Natural killer cell treated with Interleukin-12 subunit alpha and Interleukin-12 subunit beta and Interleukin-15 and Interleukin-18, amount 100 ng/mL, for 72 hours (primary cell): ENCODE measurements at regions not wholly inside any gene's neighbourhood (a gene's known extent, or its start where the extent isn't known, plus 50 kb on each side); places are given as distances from the start of the nearest gene placed in this dataset.

Experiments used
- ATAC-seq, 2 donors: fragments of 150-1000 bp; cut with Tn5 transposase in 1 of 2; sonication (Bioruptor Pico), chemical (Tn5 transposase) in 1 of 2; 2 replicates each; pipeline ENCODE4 v1.10.0; 2021
- DNase-seq: peaks from one replicate; pipeline ENCODE4 v3.0.0; 2022; ENCODE audit warnings: low spot score
- H3K27ac Mint-ChIP-seq, 2 donors: 1 replicate in 1 of 2; 2 replicates in 1 of 2; pipeline ENCODE4 v1.8.0; 2022; ENCODE audit warnings: mixed read lengths in 2 of 2, mild to moderate bottlenecking in 1 of 2, moderate library complexity in 1 of 2
- H3K27me3 Mint-ChIP-seq, 2 donors: 1 replicate in 1 of 2; 2 replicates in 1 of 2; pipeline ENCODE4 v1.8.0; 2022; ENCODE audit warnings: mixed read lengths in 2 of 2
- H3K36me3 Mint-ChIP-seq: one replicate; pipeline ENCODE4 v1.8.0; 2022; ENCODE audit warnings: mixed read lengths
- H3K4me1 Mint-ChIP-seq, 2 donors: 1 replicate in 1 of 2; 2 replicates in 1 of 2; pipeline ENCODE4 v1.8.0; 2022; ENCODE audit warnings: low read depth in 2 of 2, mixed read lengths in 2 of 2, mild to moderate bottlenecking in 1 of 2
- H3K4me3 Mint-ChIP-seq: one replicate; pipeline ENCODE4 v1.8.0; 2022; ENCODE audit warnings: mixed read lengths
- H3K9me3 Mint-ChIP-seq: 2 replicates; pipeline ENCODE4 v1.8.0; 2022; ENCODE audit warnings: mixed read lengths

GRCh38 chrX:40170830-40171512 lies 73.2 kb upstream of the BCOR start:
- peaks cover 32 to 36% of the 10 kb centered on the region in 2 donors for H3K4me1 Mint-ChIP-seq
- H3K27me3 Mint-ChIP-seq = peaks cover 0 to 13% of the 10 kb centered on the region in 2 donors
- ATAC-seq (no peak), DNase-seq (no peak)
- H3K36me3 Mint-ChIP-seq = no peaks in the 10 kb centered on the region
- no peaks in the 10 kb centered on the region for H3K9me3 Mint-ChIP-seq
- peak overlapping the region; percentile 76 for H3K4me3 Mint-ChIP-seq
- H3K27ac Mint-ChIP-seq = peak overlapping the region; percentile 12 to 44

DNA sequence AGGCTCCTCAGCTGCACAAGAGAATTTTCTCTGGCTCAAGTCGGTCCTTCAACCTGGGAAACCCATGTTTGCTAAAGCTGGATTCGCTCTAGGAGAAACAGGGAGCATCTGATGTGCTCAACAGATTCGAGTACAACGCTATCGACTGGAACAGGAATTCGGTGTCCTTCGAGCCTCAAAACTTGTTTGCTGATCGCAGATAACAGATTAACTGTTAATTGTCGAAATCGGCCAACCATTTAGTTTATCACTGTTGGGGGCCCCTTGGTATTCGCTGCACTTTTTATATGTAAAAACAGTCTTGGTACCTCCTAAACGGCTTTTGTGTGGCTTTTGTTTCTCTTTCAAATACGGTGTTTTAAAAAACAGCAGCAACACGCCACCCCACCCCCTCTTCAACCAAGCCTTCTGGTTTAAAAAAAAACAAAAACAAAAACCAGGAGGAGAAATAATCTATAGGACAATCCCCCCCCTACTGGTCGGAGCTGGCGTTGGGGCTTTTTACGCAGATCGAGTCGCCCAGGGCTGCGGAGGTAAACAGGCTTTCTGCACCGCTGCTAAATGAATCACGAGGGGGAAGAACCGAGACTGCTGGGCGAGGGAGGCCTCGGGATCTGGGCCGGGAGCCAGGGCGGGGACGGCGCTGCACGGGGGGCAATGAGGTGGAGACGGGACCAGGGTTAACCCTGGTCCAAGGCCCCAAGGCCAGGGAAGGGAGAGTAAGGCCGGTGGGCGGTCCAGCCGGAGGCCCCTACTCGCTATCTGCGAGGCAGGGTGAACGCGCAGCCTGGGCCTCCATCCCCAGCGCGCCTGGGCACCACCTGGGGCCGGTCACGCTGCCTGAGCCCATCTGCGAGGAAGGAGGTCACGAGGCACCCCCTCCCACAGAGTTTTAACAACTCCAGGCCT lies 71.7 kb upstream of the BCOR start:
- H3K9me3 Mint-ChIP-seq = no peaks in the 10 kb centered on the region
- peak overlapping the region; percentile 76 for H3K4me3 Mint-ChIP-seq
- H3K4me1 Mint-ChIP-seq = peaks cover 28 to 37% of the 10 kb centered on the region in 2 donors
- H3K27me3 Mint-ChIP-seq = peaks cover 0 to 24% of the 10 kb centered on the region in 2 donors
- H3K27ac Mint-ChIP-seq = peak overlapping the region in 1 of 2 donors; percentile 12
- ATAC-seq (peak; percentile 82 to 85), DNase-seq (peak; percentile 74)
- H3K36me3 Mint-ChIP-seq = no peaks in the 10 kb centered on the region

DNA sequence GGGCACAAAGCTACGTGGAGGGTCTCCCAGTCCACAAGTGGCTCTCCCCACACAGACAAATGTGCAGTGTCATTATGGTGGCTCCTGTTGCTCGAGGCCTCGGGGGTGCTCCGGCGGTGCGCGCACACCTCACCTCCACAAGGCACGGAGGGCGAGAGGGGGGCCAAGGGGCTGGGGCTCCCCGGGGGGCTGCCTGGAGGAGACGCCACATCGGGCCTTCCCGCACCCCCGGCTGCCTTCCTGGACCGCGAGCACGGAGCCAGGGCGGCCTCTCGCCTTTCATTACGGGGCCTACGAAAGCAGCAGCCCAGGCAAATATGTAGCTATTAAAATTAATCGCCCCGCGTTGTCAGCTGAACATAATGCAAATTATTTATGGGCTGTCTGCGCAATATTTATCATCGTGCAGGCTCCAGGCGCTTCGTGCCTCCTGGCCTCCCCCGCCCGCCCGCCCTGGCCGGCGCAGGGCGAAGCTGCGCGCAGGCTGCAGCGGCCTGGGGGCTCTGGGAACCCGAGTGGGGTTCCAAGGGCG lies 70.8 kb upstream of the BCOR start:
- Mint-ChIP-seq H3K9me3 (no peaks in the 10 kb centered on the region), H3K4me3 (peak overlapping the region; percentile 67), H3K27ac (no peak overlapping the region), H3K27me3 (peaks cover 0 to 25% of the 10 kb centered on the region in 2 donors), H3K36me3 (no peaks in the 10 kb centered on the region), H3K4me1 (peaks cover 24 to 32% of the 10 kb centered on the region in 2 donors)
- DNase-seq (no peak), ATAC-seq (no peak)

DNA sequence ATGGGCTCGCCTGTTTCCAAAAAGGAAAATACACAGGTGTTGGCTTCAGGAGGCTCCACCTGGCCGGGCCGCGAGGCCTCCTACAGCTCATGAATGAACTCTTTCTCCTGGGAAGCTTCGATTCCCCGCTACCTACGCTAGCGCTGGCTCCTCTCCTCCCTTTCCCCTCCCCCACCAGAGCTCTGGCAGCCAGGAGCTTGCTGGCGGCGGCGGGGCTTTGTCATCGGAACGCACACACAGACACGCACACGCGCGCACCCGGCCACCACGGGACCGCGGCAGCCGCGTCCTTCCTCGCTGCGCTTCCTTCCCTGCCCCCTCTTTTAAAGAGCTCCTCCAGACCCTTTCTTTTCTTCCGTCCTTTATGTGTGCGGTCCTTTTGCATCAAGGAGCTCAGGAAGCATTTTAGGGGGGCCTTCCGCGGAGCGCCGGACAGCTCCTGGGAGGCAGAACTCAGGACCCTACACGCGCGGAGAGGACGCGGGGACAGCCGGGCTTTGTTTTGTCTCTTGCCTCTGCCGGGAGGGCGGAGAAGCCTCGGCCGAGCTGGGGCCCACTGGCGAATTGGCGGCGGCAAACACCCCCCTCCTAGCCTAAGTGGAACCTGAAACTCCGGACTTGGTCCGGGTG lies 70.2 kb upstream of the BCOR start:
- H3K4me1 Mint-ChIP-seq = peaks cover 19 to 28% of the 10 kb centered on the region in 2 donors
- no peak for DNase-seq

DNA sequence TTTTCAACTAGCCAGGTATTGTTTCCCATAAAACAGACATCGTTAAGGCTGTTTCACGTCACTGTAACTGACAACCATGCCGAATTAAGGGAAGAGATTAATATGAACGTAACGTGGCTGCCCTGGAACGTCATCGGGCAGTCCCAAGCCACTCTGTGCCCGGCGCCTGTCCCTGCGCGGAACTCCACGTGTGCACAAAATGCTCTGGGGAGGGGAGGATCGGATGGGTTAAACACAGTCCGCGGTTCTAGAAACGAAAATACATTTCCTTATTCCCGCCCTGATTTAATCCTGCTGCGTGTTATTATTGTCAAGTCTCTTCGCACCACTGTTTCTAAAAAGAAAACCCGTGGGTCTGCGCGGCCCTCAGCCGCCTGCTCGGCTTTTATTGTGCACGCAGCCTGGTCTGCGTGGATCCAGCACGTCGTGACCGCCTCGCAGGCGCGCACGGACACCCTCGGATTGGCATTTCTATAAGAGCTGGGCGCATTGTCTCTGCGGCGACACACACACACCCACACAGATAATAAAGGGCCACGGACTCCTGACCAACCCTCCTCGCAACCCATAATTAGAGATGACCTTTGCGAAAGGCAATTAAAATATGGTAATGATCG lies 69.6 kb upstream of the BCOR start:
- H3K4me3 Mint-ChIP-seq = peak overlapping the region; percentile 67
- no peak for ATAC-seq
- H3K9me3 Mint-ChIP-seq = no peaks in the 10 kb centered on the region

More for the DNA sequence above, 70.2 kb upstream of the BCOR start:
- Mint-ChIP-seq H3K36me3 (no peaks in the 10 kb centered on the region), H3K27ac (no peak overlapping the region), H3K27me3 (peaks cover 0 to 22% of the 10 kb centered on the region in 2 donors), H3K4me3 (peak overlapping the region; percentile 67), H3K9me3 (no peaks in the 10 kb centered on the region)
- ATAC-seq = no peak

GRCh38 chrX:40166582-40166981 lies 68.8 kb upstream of the BCOR start:
- Mint-ChIP-seq H3K9me3 (no peaks in the 10 kb centered on the region), H3K27me3 (peaks cover 0 to 20% of the 10 kb centered on the region in 2 donors), H3K4me1 (peaks cover 17 to 25% of the 10 kb centered on the region in 2 donors), H3K27ac (peak overlapping the region in 1 of 2 donors; percentile 17), H3K36me3 (no peaks in the 10 kb centered on the region), H3K4me3 (peak overlapping the region; percentile 67)
- ATAC-seq = no peak
- no peak for DNase-seq

More for the DNA sequence above, 69.6 kb upstream of the BCOR start:
- peaks cover 17 to 25% of the 10 kb centered on the region in 2 donors for H3K4me1 Mint-ChIP-seq
- DNase-seq = no peak
- H3K27me3 Mint-ChIP-seq = peaks cover 0 to 20% of the 10 kb centered on the region in 2 donors
- peak overlapping the region in 1 of 2 donors; percentile 17 for H3K27ac Mint-ChIP-seq
- no peaks in the 10 kb centered on the region for H3K36me3 Mint-ChIP-seq

DNA sequence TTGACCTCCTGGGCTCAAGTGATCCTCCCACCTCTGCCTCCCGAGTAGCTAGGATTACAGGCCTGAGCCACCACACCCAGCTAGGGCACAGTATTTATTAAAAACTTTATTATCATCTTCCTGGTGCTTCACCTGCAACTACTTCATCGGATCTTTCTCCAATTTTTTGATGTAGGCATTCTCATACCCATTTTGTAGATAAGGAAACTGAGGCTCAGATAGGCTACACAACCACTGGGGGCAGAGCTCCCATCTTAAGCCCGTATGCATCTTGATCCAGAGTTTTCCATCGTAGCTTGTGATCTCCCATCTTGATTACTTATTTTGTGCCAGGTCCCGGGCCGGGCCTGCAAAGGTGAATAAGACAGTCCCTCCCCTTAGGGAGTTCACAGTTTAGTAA lies 68.1 kb upstream of the BCOR start:
- Mint-ChIP-seq H3K27me3 (peaks cover 0 to 20% of the 10 kb centered on the region in 2 donors), H3K4me1 (peaks cover 13 to 25% of the 10 kb centered on the region in 2 donors), H3K9me3 (no peaks in the 10 kb centered on the region), H3K36me3 (no peaks in the 10 kb centered on the region), H3K4me3 (no peak overlapping the region), H3K27ac (no peak overlapping the region)
- no peak for DNase-seq
- ATAC-seq = no peak

- ATAC-seq (no peak), DNase-seq (no peak)
- Mint-ChIP-seq H3K9me3 (no peaks in the 10 kb centered on the region), H3K4me1 (peaks cover 8 to 22% of the 10 kb centered on the region in 2 donors), H3K4me3 (no peak overlapping the region), H3K27me3 (peaks cover 0 to 20% of the 10 kb centered on the region in 2 donors), H3K36me3 (no peaks in the 10 kb centered on the region), H3K27ac (no peak overlapping the region)
These were observed 67.4 kb upstream of the BCOR start for GRCh38 chrX:40165206-40165605.

DNA sequence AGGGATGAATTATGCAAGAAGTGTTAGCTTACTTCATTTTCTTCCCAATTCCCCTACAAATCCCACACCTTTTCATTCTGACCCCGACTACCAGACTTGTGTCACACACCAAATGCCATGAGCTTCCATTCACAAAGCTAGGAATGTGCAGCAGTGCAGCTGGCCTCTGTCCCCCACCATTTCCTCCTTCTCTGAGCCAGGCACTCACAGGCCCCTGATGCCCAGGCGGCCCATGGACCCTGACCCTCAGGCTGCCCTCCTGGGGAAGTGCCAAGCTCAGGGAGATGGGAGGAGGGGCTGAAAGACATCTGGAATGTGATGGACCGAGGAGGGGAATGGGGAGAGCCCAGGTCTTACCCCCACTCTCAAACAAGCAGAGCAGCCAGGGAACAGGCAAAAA lies 67.0 kb upstream of the BCOR start:
- H3K4me1 Mint-ChIP-seq = peaks cover 8 to 22% of the 10 kb centered on the region in 2 donors
- no peak overlapping the region for H3K27ac Mint-ChIP-seq
- H3K9me3 Mint-ChIP-seq = no peaks in the 10 kb centered on the region
- DNase-seq (no peak), ATAC-seq (no peak)
- H3K4me3 Mint-ChIP-seq = no peak overlapping the region
- peaks cover 0 to 21% of the 10 kb centered on the region in 2 donors for H3K27me3 Mint-ChIP-seq
- H3K36me3 Mint-ChIP-seq = no peaks in the 10 kb centered on the region

GRCh38 chrX:40158036-40158706 lies 60.4 kb upstream of the BCOR start:
- H3K9me3 Mint-ChIP-seq = no peaks in the 10 kb centered on the region
- H3K4me3 Mint-ChIP-seq = peak overlapping the region; percentile 44
- no peak overlapping the region for H3K27ac Mint-ChIP-seq
- DNase-seq (peak; percentile 65), ATAC-seq (peak; percentile 72 to 73)
- H3K36me3 Mint-ChIP-seq = no peaks in the 10 kb centered on the region
- H3K27me3 Mint-ChIP-seq = peaks cover 0 to 10% of the 10 kb centered on the region in 2 donors
- peaks cover 0 to 12% of the 10 kb centered on the region in 2 donors for H3K4me1 Mint-ChIP-seq

DNA sequence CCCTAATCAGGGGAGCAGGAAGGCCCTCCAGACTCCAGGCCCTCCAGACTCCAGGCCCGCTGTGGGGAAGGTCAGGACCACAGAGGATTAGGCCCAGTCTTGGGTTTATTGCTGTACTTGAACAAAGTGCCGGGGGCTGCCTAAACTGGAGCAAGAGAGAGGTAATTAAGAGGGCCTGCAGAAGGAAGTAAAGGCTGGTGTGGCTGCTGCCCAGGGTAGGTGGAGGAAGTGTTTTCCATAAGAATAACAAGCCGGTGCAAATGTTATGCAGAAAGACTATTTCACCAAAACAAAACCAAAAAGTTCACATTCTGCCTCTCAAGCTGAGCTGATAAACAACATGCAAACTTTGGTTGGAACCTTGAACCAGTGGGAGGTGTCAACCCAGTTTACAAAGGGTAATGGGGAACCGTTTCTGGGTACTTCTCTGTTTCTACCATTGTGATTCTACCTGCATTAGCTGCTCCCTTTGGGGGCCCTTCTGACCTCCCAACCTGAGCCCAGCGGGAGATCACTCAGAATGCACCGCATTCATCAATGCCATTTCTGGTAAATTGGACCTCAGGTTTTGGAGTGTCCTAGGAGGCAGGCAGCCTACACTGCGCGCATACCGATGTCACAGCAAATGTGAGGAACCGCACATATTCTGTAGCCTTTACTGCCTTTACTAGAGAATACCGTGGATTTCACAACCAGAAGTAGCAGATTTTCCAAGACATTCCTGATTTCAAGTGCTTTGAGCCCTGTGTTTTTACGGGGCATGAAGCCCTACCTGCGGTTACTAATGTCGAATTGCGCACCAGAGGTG lies 59.7 kb upstream of the BCOR start:
- H3K4me1 Mint-ChIP-seq = peaks cover 0 to 12% of the 10 kb centered on the region in 2 donors
- peak overlapping the region; percentile 32 for H3K4me3 Mint-ChIP-seq
- DNase-seq (peak; percentile 32), ATAC-seq (no peak)
- H3K36me3 Mint-ChIP-seq = no peaks in the 10 kb centered on the region
- peaks cover 0 to 10% of the 10 kb centered on the region in 2 donors for H3K27me3 Mint-ChIP-seq
- H3K9me3 Mint-ChIP-seq = no peaks in the 10 kb centered on the region
- no peak overlapping the region for H3K27ac Mint-ChIP-seq
